ENCODE measurements at regions not wholly inside any gene's neighbourhood (a gene's known extent, or its start where the extent isn't known, plus 50 kb on each side); places are given as distances from the start of the nearest gene placed in this dataset.
A peak's percentile ranks its signal among the peaks of the same experiment; 100 is the strongest.

DNA sequence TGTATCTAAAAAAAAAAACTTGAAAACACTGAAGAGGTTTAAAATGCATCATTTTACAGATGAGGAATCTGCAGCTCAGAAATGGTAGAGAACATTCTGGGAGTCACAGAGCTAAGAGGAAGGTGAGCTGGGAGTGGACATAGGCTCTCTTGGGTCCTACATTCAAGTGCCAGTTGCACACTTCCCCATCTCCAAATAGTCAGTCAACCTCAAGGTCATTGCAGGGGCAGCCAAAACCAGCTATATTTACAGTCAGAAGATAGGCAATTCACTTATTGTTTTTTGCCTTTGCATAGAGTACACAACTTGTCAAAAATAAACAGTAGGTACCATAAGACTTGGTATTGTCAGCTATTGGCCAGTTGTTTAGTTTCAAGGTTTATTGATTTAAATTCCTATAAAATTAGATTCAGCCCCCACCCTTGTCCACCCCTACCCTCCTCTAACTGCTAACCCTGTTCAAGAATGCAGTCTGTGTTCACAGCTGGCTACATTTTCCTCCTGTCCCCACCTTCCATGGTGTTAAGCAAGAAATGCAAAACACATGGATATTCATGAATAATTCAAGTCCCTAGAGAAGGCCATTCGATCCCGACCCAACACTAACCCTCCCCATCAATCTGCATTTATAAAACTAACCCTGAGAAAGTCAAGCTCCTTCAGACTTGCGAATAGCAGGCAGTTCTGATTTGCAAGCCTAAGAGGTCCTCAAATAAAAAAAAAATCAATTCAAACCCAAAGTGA is 567.0 kb upstream of the MCTP2 start:
- H3K36me3 Mint-ChIP-seq (ENCODE audit: unreplicated experiment) = no peaks in the 10 kb centered on the region
- H3K27ac Mint-ChIP-seq (ENCODE audit: unreplicated experiment) = peak overlapping the region; percentile 62
- DNase-seq = no peak
- H3K9me3 Mint-ChIP-seq (ENCODE audit: unreplicated experiment) = peaks cover 3% of the 10 kb centered on the region
- no peaks in the 10 kb centered on the region for H3K27me3 Mint-ChIP-seq (ENCODE audit: unreplicated experiment)
- peaks cover 26% of the 10 kb centered on the region for H3K4me1 Mint-ChIP-seq (ENCODE audit: low read depth, unreplicated experiment)
- TF ChIP-seq, protein P1, sequence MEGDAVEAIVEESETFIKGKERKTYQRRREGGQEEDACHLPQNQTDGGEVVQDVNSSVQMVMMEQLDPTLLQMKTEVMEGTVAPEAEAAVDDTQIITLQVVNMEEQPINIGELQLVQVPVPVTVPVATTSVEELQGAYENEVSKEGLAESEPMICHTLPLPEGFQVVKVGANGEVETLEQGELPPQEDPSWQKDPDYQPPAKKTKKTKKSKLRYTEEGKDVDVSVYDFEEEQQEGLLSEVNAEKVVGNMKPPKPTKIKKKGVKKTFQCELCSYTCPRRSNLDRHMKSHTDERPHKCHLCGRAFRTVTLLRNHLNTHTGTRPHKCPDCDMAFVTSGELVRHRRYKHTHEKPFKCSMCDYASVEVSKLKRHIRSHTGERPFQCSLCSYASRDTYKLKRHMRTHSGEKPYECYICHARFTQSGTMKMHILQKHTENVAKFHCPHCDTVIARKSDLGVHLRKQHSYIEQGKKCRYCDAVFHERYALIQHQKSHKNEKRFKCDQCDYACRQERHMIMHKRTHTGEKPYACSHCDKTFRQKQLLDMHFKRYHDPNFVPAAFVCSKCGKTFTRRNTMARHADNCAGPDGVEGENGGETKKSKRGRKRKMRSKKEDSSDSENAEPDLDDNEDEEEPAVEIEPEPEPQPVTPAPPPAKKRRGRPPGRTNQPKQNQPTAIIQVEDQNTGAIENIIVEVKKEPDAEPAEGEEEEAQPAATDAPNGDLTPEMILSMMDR (IDR thresholded peaks at IDR 0.05; ENCODE audit: partially characterized antibody, unreplicated experiment) = no peak
- H3K4me3 Mint-ChIP-seq (ENCODE audit: unreplicated experiment) = peak overlapping the region; percentile 18

- TF ChIP-seq, protein P1 (IDR thresholded peaks at IDR 0.05; ENCODE audit: partially characterized antibody, unreplicated experiment) = no peak
- Mint-ChIP-seq H3K4me1 (ENCODE audit: low read depth, unreplicated experiment) (peaks cover 35% of the 10 kb centered on the region), H3K27ac (ENCODE audit: unreplicated experiment) (no peak overlapping the region), H3K4me3 (ENCODE audit: unreplicated experiment) (no peak overlapping the region), H3K27me3 (ENCODE audit: unreplicated experiment) (no peaks in the 10 kb centered on the region), H3K36me3 (ENCODE audit: unreplicated experiment) (no peaks in the 10 kb centered on the region), H3K9me3 (ENCODE audit: unreplicated experiment) (peaks cover 3% of the 10 kb centered on the region)
- DNase-seq = no peak
Observed at GRCh38 chr15:93662162-93662885, 569.0 kb upstream of the MCTP2 start.

DNA sequence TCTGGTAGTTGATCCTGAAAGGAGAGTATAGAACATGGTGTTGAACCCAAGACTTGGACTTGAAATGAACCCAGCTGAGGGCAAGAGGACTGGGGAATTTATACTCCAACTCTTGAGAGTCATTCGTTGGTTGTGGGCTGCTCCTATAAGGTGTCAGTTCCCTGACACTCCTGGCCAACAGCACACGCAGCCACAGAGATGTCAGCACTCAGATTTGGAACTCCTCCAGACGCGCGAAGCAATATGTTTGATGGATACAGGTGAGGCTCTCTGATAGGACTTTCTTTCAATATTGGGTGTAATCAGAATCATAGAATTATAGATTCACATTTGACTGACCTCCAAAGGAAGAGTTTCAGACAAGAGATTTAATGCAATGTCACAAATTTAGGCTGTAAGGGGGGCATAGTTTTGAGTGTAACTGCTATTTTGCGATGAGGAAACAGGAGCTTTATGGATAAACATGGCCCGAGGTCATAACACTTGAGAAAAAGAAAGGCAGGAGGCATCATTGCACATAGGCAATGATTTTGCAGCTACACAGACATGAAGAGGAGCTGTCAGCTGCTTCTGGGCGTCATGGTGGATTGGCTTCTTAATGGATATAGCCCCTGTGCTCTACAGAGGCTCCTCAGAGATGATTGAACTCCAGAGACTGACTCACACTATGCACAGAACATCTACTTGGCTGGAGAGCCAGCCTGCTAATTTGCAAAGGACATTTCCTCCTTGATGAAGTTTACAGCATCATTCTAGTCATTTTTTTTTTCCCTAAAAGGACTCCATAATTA is 569.2 kb upstream of the RGMA start:
- Mint-ChIP-seq H3K27ac (ENCODE audit: unreplicated experiment) (no peak overlapping the region), H3K4me3 (ENCODE audit: unreplicated experiment) (no peak overlapping the region), H3K36me3 (ENCODE audit: unreplicated experiment) (no peaks in the 10 kb centered on the region), H3K4me1 (ENCODE audit: low read depth, unreplicated experiment) (peaks cover 18% of the 10 kb centered on the region), H3K9me3 (ENCODE audit: unreplicated experiment) (no peaks in the 10 kb centered on the region), H3K27me3 (ENCODE audit: unreplicated experiment) (no peaks in the 10 kb centered on the region)
- no peak for DNase-seq
- TF ChIP-seq, protein P1 (IDR thresholded peaks at IDR 0.05; ENCODE audit: partially characterized antibody, unreplicated experiment) = no peak

DNA sequence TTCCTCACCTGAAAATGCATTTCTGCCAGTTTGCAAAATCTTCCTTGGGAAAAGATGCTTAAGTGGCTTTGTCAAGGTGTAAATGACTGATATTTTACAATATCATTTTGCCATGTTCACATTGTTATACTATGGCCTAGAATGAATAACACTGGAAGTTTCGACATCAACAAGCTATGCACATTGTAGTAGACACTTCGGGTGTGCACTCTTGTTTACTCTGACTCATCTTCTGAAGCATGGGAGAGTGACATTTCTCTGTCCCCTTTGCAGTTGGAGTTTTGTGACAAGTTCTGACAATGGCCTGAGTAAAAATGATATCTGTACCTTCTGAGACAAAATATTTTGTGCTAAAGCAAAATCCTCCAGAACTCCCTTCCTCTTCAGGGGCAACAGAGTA is 567.0 kb upstream of the RGMA start:
- TF ChIP-seq, protein P1 (IDR thresholded peaks at IDR 0.05; ENCODE audit: partially characterized antibody, unreplicated experiment) = no peak
- H3K4me3 Mint-ChIP-seq (ENCODE audit: unreplicated experiment) = no peak overlapping the region
- H3K9me3 Mint-ChIP-seq (ENCODE audit: unreplicated experiment) = no peaks in the 10 kb centered on the region
- H3K4me1 Mint-ChIP-seq (ENCODE audit: low read depth, unreplicated experiment) = peaks cover 12% of the 10 kb centered on the region
- no peaks in the 10 kb centered on the region for H3K36me3 Mint-ChIP-seq (ENCODE audit: unreplicated experiment)
- DNase-seq = no peak
- no peaks in the 10 kb centered on the region for H3K27me3 Mint-ChIP-seq (ENCODE audit: unreplicated experiment)
- no peak overlapping the region for H3K27ac Mint-ChIP-seq (ENCODE audit: unreplicated experiment)
